DND-41 (cell line): ENCODE measurements at regions not wholly inside any gene's neighbourhood (a gene's known extent, or its start where the extent isn't known, plus 50 kb on each side); places are given as distances from the start of the nearest gene placed in this dataset.
A peak's percentile ranks its signal among the peaks of the same experiment; 100 is the strongest.

Experiments
- ATAC-seq: fragments of 200-7000 bp; cut with Tn5 transposase; 3 replicates; pipeline ENCODE4 v1.9.1; 2021; ENCODE audit warnings: low read depth; ENCODE audit not compliant: insufficient read depth
- DNase-seq: peaks from one replicate; pipeline ENCODE4 v3.0.0-alpha.2; 2020
- H2AFZ ChIP-seq: 2 replicates; pipeline ENCODE4 v1.6.0; 2012; ENCODE audit warnings: low read depth, low read length
- H3K27ac ChIP-seq: 2 replicates; pipeline ENCODE4 v1.5.1; 2012; ENCODE audit warnings: low read length, inconsistent platforms
- H3K27me3 ChIP-seq: fragments of 200-600 bp; sonication (generic); 2 replicates; pipeline ENCODE4 v1.6.0; 2012; ENCODE audit warnings: low read length, mild to moderate bottlenecking, inconsistent platforms; ENCODE audit not compliant: insufficient read depth, poor library complexity
- H3K36me3 ChIP-seq: 2 replicates; pipeline ENCODE4 v1.5.1; 2012; ENCODE audit warnings: low read length, inconsistent platforms; ENCODE audit not compliant: insufficient read depth
- H3K4me1 ChIP-seq: 2 replicates; pipeline ENCODE4 v1.5.1; 2012; ENCODE audit warnings: mild to moderate bottlenecking, low read length; ENCODE audit not compliant: insufficient read depth
- H3K4me2 ChIP-seq: 2 replicates; pipeline ENCODE4 v1.6.0; 2012; ENCODE audit warnings: mild to moderate bottlenecking, moderate library complexity, low read length, inconsistent platforms; ENCODE audit not compliant: insufficient read depth
- H3K4me3 ChIP-seq, 2 experiments: fragments of 200-600 bp in 1 of 2; shearing (Covaris generic) in 1 of 2; 2 replicates each; pipeline ENCODE4 v1.5.1; 2012 to 2016; ENCODE audit warnings: inconsistent platforms in 2 of 2, low read length in 2 of 2, mild to moderate bottlenecking in 2 of 2, low read depth in 1 of 2, moderate library complexity in 1 of 2
- H3K79me2 ChIP-seq: 2 replicates; pipeline ENCODE4 v1.6.0; 2012; ENCODE audit warnings: low read length, inconsistent platforms; ENCODE audit not compliant: insufficient read depth
- H3K9ac ChIP-seq: 2 replicates; pipeline ENCODE4 v1.6.0; 2012; ENCODE audit warnings: low read depth, mild to moderate bottlenecking, inconsistent platforms, low read length, moderate library complexity
- H3K9me3 ChIP-seq: 2 replicates; pipeline ENCODE4 v1.5.1; 2012; ENCODE audit warnings: low read length, moderate library complexity, mild to moderate bottlenecking, inconsistent platforms; ENCODE audit not compliant: insufficient read depth, severe bottlenecking
- H4K20me1 ChIP-seq: 2 replicates; pipeline ENCODE4 v1.6.0; 2012; ENCODE audit warnings: low read length; ENCODE audit not compliant: insufficient read depth
- EZH2 ChIP-seq: IDR thresholded peaks from 3 replicates; pipeline ENCODE4 v1.6.1; 2012; ENCODE audit warnings: borderline replicate concordance, low read depth, mild to moderate bottlenecking, moderate library complexity, low read length, inconsistent platforms; ENCODE audit not compliant: severe bottlenecking
- TF ChIP-seq, protein P1 (sequence below): IDR thresholded peaks from 2 replicates; pipeline ENCODE4 v1.5.1; 2012; ENCODE audit warnings: borderline replicate concordance, low read length, moderate library complexity, mild to moderate bottlenecking; ENCODE audit not compliant: poor library complexity, severe bottlenecking; ENCODE audit errors: extremely low read depth

GRCh38 chr2:129812071-129812470, 167.4 kb upstream of the RAB6C start:
- H3K36me3 ChIP-seq: no peaks in the 10 kb centered on the region
- no peak overlapping the region for H2AFZ ChIP-seq
- H3K9ac ChIP-seq: no peak overlapping the region
- DNase-seq (peak; percentile 36), ATAC-seq (peak; percentile 75)
- no peaks in the 10 kb centered on the region for H3K79me2 ChIP-seq
- no peak overlapping the region for H3K27ac ChIP-seq
- H3K9me3 ChIP-seq: no peaks in the 10 kb centered on the region
- no peak overlapping the region for H3K4me3 ChIP-seq
- no peak for TF ChIP-seq EZH2
- TF ChIP-seq, protein P1, sequence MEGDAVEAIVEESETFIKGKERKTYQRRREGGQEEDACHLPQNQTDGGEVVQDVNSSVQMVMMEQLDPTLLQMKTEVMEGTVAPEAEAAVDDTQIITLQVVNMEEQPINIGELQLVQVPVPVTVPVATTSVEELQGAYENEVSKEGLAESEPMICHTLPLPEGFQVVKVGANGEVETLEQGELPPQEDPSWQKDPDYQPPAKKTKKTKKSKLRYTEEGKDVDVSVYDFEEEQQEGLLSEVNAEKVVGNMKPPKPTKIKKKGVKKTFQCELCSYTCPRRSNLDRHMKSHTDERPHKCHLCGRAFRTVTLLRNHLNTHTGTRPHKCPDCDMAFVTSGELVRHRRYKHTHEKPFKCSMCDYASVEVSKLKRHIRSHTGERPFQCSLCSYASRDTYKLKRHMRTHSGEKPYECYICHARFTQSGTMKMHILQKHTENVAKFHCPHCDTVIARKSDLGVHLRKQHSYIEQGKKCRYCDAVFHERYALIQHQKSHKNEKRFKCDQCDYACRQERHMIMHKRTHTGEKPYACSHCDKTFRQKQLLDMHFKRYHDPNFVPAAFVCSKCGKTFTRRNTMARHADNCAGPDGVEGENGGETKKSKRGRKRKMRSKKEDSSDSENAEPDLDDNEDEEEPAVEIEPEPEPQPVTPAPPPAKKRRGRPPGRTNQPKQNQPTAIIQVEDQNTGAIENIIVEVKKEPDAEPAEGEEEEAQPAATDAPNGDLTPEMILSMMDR: no peak
- no peaks in the 10 kb centered on the region for H4K20me1 ChIP-seq
- peaks cover 11% of the 10 kb centered on the region for H3K27me3 ChIP-seq
- H3K4me1 ChIP-seq: no peaks in the 10 kb centered on the region
- no peak overlapping the region for H3K4me2 ChIP-seq

- no peak overlapping the region for H3K4me3 ChIP-seq
- H3K27ac ChIP-seq: no peak overlapping the region
- ATAC-seq (no peak), DNase-seq (no peak)
- H3K4me2 ChIP-seq: no peak overlapping the region
- H2AFZ ChIP-seq: no peak overlapping the region
- TF ChIP-seq, protein P1: no peak
- TF ChIP-seq EZH2: no peak
- no peaks in the 10 kb centered on the region for H3K9me3 ChIP-seq
- H3K79me2 ChIP-seq: no peaks in the 10 kb centered on the region
- H4K20me1 ChIP-seq: no peaks in the 10 kb centered on the region
- no peak overlapping the region for H3K9ac ChIP-seq
- no peaks in the 10 kb centered on the region for H3K4me1 ChIP-seq
- H3K36me3 ChIP-seq: no peaks in the 10 kb centered on the region
- peaks cover 11% of the 10 kb centered on the region for H3K27me3 ChIP-seq
Observed at GRCh38 chr2:129812654-129813053, 166.8 kb upstream of the RAB6C start.

GRCh38 chr2:129813404-129813803, 166.1 kb upstream of the RAB6C start:
- H4K20me1 ChIP-seq: no peaks in the 10 kb centered on the region
- DNase-seq (no peak), ATAC-seq (no peak)
- H3K27ac ChIP-seq: no peak overlapping the region
- no peak overlapping the region for H2AFZ ChIP-seq
- no peak overlapping the region for H3K9ac ChIP-seq
- no peak overlapping the region for H3K4me3 ChIP-seq
- H3K36me3 ChIP-seq: no peaks in the 10 kb centered on the region
- peaks cover 11% of the 10 kb centered on the region for H3K27me3 ChIP-seq
- no peaks in the 10 kb centered on the region for H3K4me1 ChIP-seq
- H3K4me2 ChIP-seq: no peak overlapping the region
- no peaks in the 10 kb centered on the region for H3K9me3 ChIP-seq
- TF ChIP-seq, protein P1: peak; percentile 49
- TF ChIP-seq EZH2: no peak
- H3K79me2 ChIP-seq: no peaks in the 10 kb centered on the region
